GM18951 (cell line): ENCODE measurements at regions not wholly inside any gene's neighbourhood (a gene's known extent, or its start where the extent isn't known, plus 50 kb on each side); places are given as distances from the start of the nearest gene placed in this dataset.

Experiments used
- POLR2A ChIP-seq: IDR thresholded peaks from 4 replicates; pipeline ENCODE4 v1.6.1; 2011; ENCODE audit warnings: mild to moderate bottlenecking; ENCODE audit not compliant: insufficient read length, insufficient read depth; ENCODE audit errors: extremely low read depth
- in situ Hi-C: fragments of 300-500 bp; cut with MboI; formaldehyde crosslinking; loops from one replicate; pipeline ENCODE4 v1.12.0; 2022; ENCODE audit warnings: low sequenced_read_pairs, mixed read lengths, inconsistent platforms; ENCODE audit not compliant: unreplicated experiment

DNA sequence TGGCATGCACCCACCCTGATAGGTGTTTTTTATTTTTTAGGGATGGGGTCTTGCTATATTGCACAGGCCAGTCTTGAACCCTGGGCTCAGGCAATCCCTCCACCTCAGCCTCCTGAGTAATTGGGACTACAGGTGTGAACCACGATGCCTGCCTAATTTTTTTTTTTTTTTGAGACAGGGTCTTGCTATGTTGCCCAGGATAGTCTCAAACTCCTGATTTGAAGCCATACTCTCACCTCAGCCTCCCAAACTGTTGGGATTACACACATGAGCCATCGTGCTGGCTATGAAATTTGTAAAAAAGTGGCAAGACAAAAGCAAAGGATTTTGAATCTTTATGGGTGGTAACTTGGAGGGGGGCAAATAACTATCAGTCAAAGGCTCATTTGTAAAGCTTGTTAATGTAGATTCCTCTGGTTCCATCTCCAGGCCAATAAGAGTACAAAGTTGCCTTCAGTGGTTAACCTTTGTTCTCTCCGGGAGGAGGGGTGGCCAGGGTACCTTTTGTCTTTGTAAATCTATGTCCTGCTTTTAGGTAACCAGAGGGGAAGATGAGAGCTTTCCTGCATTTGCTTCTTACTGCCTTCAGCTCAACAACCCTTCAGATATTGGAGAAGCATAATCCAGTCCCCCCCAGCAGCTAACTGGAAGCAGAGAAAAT lies 372.0 kb upstream of the JARID2 start:
- TF ChIP-seq POLR2A, result no peak
- in situ Hi-C loops, result no loop called here

DNA sequence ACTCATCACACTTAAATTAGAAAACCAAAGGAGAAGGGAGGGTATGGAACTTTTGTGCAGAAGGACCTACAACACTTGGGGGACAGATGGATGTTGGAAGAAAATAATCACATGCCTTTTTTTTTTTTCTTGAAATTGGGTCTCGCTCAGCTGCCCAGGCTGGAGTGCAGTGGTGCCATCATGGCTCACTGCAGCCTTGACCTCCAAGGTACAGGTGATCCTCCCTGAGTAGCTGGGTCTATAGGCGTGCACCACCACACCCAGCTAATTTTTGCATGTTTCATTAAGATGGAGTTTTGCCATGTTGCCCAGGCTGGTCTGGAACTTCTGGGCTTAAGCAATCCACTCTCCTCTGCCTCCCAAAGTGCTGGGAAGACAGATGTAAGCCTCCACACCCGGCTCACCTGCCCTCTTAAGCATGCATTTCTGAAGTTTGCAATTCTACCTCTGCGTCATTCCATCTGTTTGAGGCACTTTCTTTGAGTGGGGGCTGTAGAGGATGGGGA lies 370.8 kb upstream of the JARID2 start:
- in situ Hi-C loops, result no loop called here
- no peak for TF ChIP-seq POLR2A

- in situ Hi-C loops, result no loop called here
- no peak for TF ChIP-seq POLR2A
Measured at GRCh38 chr6:14875481-14876063, 370.3 kb upstream of the JARID2 start.

DNA sequence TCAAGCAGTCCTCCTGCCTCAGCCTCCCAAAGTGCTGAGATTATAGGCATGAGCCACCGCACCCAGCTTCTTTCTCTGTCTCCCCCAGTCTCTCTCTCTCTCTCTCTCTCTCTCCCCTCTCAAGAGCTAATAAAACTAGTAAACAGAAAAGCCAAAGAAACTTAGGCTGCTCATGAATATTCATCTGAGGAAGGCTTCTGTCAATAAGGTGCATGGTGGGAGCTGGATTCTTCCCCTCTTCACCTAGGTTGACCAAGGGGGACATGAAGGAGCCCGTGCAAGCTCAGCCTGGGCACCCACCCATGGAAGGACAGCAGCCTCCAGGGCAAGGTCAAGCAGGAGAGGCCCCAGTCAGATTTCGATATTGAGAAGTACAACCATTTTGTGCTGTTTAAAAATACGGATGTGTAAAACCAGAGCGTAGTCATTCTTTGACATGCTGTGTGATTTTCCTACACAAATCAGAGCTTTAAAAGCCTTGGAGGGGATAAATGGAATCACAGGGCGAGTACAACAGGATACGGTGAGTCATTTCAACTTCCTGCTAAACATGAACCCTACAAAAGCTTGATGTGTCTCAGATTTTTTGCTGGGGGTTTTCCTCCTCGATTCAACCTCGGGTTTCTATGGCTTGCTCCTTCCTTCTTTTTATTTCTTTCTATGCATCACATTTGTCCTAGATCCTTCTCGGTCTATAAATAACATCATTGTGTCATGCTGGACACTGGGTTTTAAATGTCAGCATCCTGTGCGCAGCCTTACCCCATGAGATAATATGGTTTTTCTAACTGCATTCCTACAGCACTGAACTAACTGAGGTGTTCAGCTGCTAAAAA lies 368.9 kb upstream of the JARID2 start:
- in situ Hi-C loops, result no loop called here
- no peak for TF ChIP-seq POLR2A

DNA sequence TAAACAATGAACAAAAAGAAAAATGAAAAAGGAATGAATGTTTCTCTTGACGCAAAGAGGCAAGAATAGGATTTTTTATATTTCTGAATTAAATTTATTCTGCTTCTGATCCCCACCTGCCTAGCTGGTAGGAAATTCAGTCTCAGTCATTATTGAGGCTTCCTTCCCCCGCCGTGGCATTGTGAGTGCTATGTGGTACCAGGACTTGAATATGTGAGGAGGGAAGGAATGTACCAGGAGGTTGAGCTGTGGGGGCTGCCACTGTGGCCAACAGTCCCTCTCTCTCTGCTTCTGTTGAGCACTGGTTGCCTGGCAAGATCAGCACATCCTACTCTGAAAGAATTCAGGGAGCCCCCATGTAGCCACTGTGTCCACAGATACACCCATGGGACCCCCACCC lies 368.1 kb upstream of the JARID2 start:
- TF ChIP-seq POLR2A, result no peak
- in situ Hi-C loops, result no loop called here

GRCh38 chr6:14880052-14880451 lies 365.8 kb upstream of the JARID2 start:
- in situ Hi-C loops, result no loop called here
- TF ChIP-seq POLR2A, result no peak

GRCh38 chr6:14880677-14881076 lies 365.2 kb upstream of the JARID2 start:
- no peak for TF ChIP-seq POLR2A
- in situ Hi-C loops, result no loop called here

- no peak for TF ChIP-seq POLR2A
- in situ Hi-C loops, result no loop called here
Measured at GRCh38 chr6:14881398-14881797, 364.5 kb upstream of the JARID2 start.

- no peak for TF ChIP-seq POLR2A
- in situ Hi-C loops, result no loop called here
Measured at GRCh38 chr6:14882394-14883026, 363.4 kb upstream of the JARID2 start.

- in situ Hi-C loops, result no loop called here
- TF ChIP-seq POLR2A, result no peak
Measured at GRCh38 chr6:14883921-14884320, 361.9 kb upstream of the JARID2 start.

- TF ChIP-seq POLR2A, result no peak
- in situ Hi-C loops, result no loop called here
Measured at GRCh38 chr6:14885498-14885897, 360.4 kb upstream of the JARID2 start.

DNA sequence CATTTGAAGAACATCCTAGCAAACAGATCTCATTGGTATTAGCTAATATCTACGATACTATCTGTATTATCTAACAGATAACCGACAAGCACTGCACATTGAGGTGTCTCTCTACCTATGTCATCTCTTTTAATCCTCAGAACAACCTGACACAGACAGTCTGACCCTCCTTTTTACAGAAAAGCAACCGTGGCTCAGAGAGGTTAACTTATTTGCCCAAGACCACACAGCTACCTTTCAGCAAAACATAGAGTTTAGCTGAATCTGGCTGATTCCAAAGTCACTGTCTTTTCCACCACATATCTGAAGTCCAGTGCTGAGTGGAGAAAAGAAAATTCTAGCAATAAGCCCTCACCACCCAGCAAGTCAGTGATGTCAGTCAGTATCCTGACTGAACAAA lies 358.7 kb upstream of the JARID2 start:
- in situ Hi-C loops, result no loop called here
- no peak for TF ChIP-seq POLR2A

DNA sequence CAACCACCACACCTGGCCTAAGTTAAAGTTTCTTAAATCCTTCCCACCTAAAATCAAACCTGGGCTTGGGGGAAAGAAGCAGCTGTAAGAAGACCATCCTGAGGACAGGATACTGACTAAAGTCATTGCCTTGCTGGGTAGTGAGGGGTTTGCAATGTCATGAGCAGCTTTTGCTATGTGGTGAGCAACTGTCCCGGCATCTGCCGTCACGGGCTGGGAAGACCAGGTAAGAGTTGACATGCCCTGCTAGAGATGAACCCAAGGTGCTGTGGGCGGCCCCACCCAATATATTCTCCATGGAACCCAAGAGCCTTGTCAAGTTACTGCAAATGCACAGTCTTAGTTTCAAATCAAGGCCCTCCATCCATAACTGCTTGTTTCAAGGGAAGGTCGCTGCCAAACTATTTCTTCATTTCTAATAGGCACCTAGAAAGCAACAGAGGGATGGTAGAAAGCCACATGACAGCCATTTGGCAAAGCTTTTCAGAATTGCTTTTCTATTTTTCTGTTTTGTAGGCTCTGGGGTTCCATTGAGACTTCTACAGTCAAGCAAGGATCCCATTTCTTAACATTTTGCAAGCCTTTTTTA lies 357.8 kb upstream of the JARID2 start:
- in situ Hi-C loops, result no loop called here
- no peak for TF ChIP-seq POLR2A
